Gastrocnemius medialis (tissue), 4 donors: ENCODE measurements at regions not wholly inside any gene's neighbourhood (a gene's known extent, or its start where the extent isn't known, plus 50 kb on each side); places are given as distances from the start of the nearest gene placed in this dataset.
A peak's percentile ranks its signal among the peaks of the same experiment; 100 is the strongest.

Experiments used
- ATAC-seq, 2 donors: fragments of 150-250 bp; one replicate each; pipeline ENCODE4 v1.9.1; 2016
- DNase-seq, 2 donors: peaks; one replicate each; pipeline ENCODE4 v3.0.0-alpha.2; 2019
- H3K27ac ChIP-seq, 4 donors: fragments of 200-600 bp; sonication (generic); 1 replicate in 1 of 4; 2 replicates in 3 of 4; pipeline ENCODE4 v1.5.1; 2016 to 2018; ENCODE audit warnings: mild to moderate bottlenecking in 2 of 4, moderate library complexity in 1 of 4
- H3K27me3 ChIP-seq, 3 donors: fragments of 200-600 bp; sonication (generic) in 2 of 3; 1 replicate in 1 of 3; 2 replicates in 2 of 3; pipeline versions ENCODE4 v1.5.1 to v1.6.0; 2016 to 2019; ENCODE audit warnings: mild to moderate bottlenecking in 1 of 3, moderate library complexity in 1 of 3
- H3K36me3 ChIP-seq, 2 donors: fragments of 200-600 bp; sonication (generic) in 1 of 2; one replicate each; pipeline ENCODE4 v1.5.1; 2017 to 2018
- H3K4me1 ChIP-seq, 2 donors: fragments of 200-600 bp; sonication (generic) in 1 of 2; one replicate each; pipeline ENCODE4 v1.5.1; 2016 to 2017; ENCODE audit warnings: mild to moderate bottlenecking in 2 of 2
- H3K4me3 ChIP-seq, 4 donors: fragments of 200-600 bp; sonication (generic) in 3 of 4; 1 replicate in 1 of 4; 2 replicates in 3 of 4; pipeline ENCODE4 v1.5.1; 2016 to 2019; ENCODE audit warnings: mild to moderate bottlenecking in 2 of 4
- H3K9me3 ChIP-seq, 3 donors: fragments of 200-600 bp; sonication (generic) in 2 of 3; 1 replicate in 1 of 3; 2 replicates in 2 of 3; pipeline ENCODE4 v1.5.1; 2016 to 2019
- POLR2A ChIP-seq, 2 donors: fragments of 450-650 bp; IDR thresholded peaks; one replicate each; pipeline ENCODE4 v1.6.1; 2017; ENCODE audit warnings: antibody characterized with exemption in 2 of 2, mild to moderate bottlenecking in 2 of 2, moderate library complexity in 2 of 2
- in situ Hi-C, 4 donors: fragments of 200-750 bp; cut with MboI; loops; one replicate each; pipeline versions ENCODE4 v1.15.0 to v1.8.0; 2017; ENCODE audit warnings: low sequenced_read_pairs in 4 of 4
- intact Hi-C: fragments of 100-400 bp; cut with DNase I; formaldehyde crosslinking; loops from one replicate; pipeline ENCODE4 v1.15.1; 2023; ENCODE audit warnings: low total_unique reads
- TF ChIP-seq, protein P1 (sequence below), 5 experiments: fragments of 450-650 bp in 3 of 5; fragments of 200-600 bp in 2 of 5; sonication (generic) in 2 of 5; IDR thresholded peaks in 4 of 5; conservative IDR thresholded peaks in 1 of 5; 1 replicate in 4 of 5; 2 replicates in 1 of 5; pipeline ENCODE4 v1.5.1; 2016 to 2019; ENCODE audit warnings: antibody characterized with exemption in 5 of 5, mild to moderate bottlenecking in 3 of 5, moderate library complexity in 3 of 5

DNA sequence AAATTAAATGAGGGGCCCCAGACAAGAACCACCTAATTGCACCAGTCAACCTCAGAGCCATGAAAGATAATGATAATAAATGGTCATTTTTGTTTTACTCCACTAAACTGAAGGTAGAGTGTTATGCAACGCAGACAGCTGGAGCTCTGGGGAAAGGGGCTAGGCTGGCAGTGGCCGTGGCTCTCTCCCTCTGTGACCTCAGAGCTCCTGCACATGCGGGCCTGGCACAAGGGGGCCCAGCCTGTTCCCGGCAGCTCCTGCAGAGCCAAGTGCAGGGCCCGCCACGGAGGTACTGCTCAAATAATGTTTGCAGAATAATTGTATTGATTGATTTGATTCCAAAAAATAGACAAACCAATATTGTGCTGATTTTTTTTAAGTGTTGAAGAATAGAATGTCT is 109.5 kb downstream of the SALL1 start:
- no peak overlapping the region for H3K4me3 ChIP-seq
- intact Hi-C loops (no loop called here), in situ Hi-C loops (no loop called here)
- no peaks in the 10 kb centered on the region for H3K9me3 ChIP-seq
- no peaks in the 10 kb centered on the region for H3K27me3 ChIP-seq
- ATAC-seq (no peak), DNase-seq (no peak)
- H3K4me1 ChIP-seq, result no peaks in the 10 kb centered on the region
- no peak overlapping the region for H3K27ac ChIP-seq
- H3K36me3 ChIP-seq, result no peaks in the 10 kb centered on the region
- TF ChIP-seq POLR2A (IDR thresholded peaks at IDR 0.05), result no peak
- TF ChIP-seq, protein P1, sequence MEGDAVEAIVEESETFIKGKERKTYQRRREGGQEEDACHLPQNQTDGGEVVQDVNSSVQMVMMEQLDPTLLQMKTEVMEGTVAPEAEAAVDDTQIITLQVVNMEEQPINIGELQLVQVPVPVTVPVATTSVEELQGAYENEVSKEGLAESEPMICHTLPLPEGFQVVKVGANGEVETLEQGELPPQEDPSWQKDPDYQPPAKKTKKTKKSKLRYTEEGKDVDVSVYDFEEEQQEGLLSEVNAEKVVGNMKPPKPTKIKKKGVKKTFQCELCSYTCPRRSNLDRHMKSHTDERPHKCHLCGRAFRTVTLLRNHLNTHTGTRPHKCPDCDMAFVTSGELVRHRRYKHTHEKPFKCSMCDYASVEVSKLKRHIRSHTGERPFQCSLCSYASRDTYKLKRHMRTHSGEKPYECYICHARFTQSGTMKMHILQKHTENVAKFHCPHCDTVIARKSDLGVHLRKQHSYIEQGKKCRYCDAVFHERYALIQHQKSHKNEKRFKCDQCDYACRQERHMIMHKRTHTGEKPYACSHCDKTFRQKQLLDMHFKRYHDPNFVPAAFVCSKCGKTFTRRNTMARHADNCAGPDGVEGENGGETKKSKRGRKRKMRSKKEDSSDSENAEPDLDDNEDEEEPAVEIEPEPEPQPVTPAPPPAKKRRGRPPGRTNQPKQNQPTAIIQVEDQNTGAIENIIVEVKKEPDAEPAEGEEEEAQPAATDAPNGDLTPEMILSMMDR (IDR thresholded peaks at IDR 0.05 in 4 of 5, conservative IDR thresholded peaks at IDR 0.05 in 1 of 5), result no peak

DNA sequence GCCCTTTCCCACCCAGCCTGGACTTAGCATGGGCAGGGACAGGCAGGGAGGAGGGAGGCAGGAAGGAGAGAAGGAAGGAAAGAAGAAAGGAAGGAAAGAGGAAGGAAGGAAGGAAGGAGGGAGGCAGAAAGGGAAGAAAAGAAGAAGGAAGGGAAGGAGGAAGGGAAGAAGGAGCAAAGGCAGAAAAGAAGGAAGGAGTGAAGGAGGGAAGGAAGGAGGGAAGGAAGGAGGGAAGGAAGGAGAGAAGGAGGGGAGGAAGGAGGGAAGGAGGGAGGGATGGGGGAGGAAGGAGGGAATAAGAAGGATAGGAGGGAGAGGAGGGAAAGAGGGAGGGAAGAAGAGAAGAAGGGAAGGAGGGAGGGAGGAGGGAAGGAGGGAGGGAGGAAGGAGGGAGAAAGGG is 110.4 kb downstream of the SALL1 start:
- no peak for DNase-seq
- H3K4me3 ChIP-seq, result no peak overlapping the region
- in situ Hi-C loops, result no loop called here
- H3K4me1 ChIP-seq, result no peaks in the 10 kb centered on the region
- H3K27me3 ChIP-seq, result no peaks in the 10 kb centered on the region
- intact Hi-C loops, result no loop called here
- no peaks in the 10 kb centered on the region for H3K9me3 ChIP-seq
- no peak for TF ChIP-seq POLR2A (IDR thresholded peaks at IDR 0.05)
- TF ChIP-seq, protein P1 (IDR thresholded peaks at IDR 0.05 in 4 of 5, conservative IDR thresholded peaks at IDR 0.05 in 1 of 5), result no peak
- ATAC-seq, result no peak
- H3K27ac ChIP-seq, result no peak overlapping the region
- H3K36me3 ChIP-seq, result no peaks in the 10 kb centered on the region

DNA sequence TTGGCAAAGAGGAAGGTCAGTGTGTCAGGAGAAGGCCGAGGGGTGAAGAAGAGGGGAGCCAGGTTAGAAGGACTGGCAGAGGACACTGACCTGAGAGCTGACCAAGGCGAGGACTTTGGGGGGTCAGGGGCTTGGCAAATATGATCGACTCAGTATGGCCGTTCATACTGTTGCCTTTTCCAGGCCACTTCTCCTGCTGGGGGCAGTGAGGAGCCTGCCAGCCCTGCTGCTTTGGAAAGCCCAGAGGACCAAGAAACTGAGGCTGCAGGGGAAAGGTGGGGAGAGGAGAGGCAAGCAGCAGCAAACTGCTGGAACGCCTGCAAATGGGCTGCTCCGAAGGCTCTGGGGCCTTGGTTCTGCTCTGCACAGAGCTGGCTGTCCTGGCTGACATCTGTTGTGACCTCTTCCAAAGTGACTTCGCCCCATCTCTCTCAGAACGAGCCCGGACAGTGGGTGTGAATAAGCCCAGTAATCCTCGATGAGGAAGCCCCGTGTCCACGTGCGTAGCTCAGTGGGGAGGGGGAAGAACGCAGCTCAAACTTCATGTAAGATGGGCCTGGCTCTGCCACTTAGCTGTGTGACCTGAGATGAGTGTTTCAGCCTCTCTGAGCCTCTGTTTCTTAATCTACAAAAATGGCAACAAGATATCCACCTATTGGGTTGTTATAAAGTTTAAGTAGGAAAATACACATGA is 111.3 kb downstream of the SALL1 start:
- intact Hi-C loops, result no loop called here
- no peaks in the 10 kb centered on the region for H3K27me3 ChIP-seq
- DNase-seq, result no peak
- no peaks in the 10 kb centered on the region for H3K4me1 ChIP-seq
- TF ChIP-seq, protein P1 (IDR thresholded peaks at IDR 0.05 in 4 of 5, conservative IDR thresholded peaks at IDR 0.05 in 1 of 5), result no peak
- no peak for TF ChIP-seq POLR2A (IDR thresholded peaks at IDR 0.05)
- in situ Hi-C loops, result no loop called here
- no peak overlapping the region for H3K27ac ChIP-seq
- no peak overlapping the region for H3K4me3 ChIP-seq
- ATAC-seq, result no peak
- H3K9me3 ChIP-seq, result no peaks in the 10 kb centered on the region
- no peaks in the 10 kb centered on the region for H3K36me3 ChIP-seq

DNA sequence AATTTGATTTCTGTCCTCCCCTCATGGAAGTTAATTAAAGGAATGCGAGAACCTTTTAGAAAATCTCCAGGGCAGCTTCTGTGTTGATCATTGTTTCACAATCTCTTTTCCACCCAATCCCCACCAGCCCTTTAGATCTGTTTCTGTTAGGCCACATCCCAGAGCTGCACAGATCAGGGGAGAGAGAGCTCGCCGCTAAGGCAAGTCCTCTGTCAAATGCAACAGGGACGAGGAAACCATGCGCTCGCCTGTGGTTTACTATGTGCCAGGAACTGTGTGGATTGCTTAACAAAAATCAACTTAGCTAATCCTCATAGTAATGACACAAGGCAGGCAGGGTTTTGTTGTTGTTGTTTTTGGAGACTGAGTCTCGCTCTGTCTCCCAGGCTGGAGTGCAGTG is 115.4 kb downstream of the SALL1 start:
- no peak for TF ChIP-seq POLR2A (IDR thresholded peaks at IDR 0.05)
- TF ChIP-seq, protein P1 (IDR thresholded peaks at IDR 0.05 in 4 of 5, conservative IDR thresholded peaks at IDR 0.05 in 1 of 5), result no peak
- intact Hi-C loops (no loop called here), in situ Hi-C loops (no loop called here)
- Histone ChIP-seq H3K4me3 (no peak overlapping the region), H3K27me3 (no peaks in the 10 kb centered on the region), H3K9me3 (no peaks in the 10 kb centered on the region), H3K27ac (no peak overlapping the region), H3K4me1 (no peaks in the 10 kb centered on the region), H3K36me3 (no peaks in the 10 kb centered on the region)
- DNase-seq, result peak in 1 of 2 donors; percentile 16
- no peak for ATAC-seq

DNA sequence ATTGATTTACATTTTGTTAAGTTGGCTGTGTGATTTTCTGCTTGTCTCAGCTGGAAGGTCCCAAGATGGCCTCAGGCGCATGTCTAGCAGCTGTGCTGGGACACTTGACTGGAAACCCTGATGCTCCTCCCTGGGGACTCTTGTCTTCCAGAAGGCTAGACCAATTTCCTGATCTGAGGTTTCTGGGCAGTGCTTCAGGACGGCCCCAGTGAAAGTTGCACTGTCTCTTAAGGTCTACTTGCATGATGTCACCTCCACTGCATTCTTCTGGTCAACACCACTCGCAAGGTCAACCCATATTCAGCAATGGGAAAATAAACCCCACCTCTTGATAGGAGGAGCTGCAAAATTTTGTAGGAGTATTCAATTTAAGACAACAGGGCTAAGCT is 116.0 kb downstream of the SALL1 start:
- H3K27ac ChIP-seq, result no peak overlapping the region
- ATAC-seq (peak in 1 of 2 donors; percentile 24), DNase-seq (peak in 1 of 2 donors; percentile 46)
- intact Hi-C loops (no loop called here), in situ Hi-C loops (no loop called here)
- no peaks in the 10 kb centered on the region for H3K4me1 ChIP-seq
- no peaks in the 10 kb centered on the region for H3K36me3 ChIP-seq
- no peaks in the 10 kb centered on the region for H3K9me3 ChIP-seq
- no peaks in the 10 kb centered on the region for H3K27me3 ChIP-seq
- no peak overlapping the region for H3K4me3 ChIP-seq
- no peak for TF ChIP-seq POLR2A (IDR thresholded peaks at IDR 0.05)
- TF ChIP-seq, protein P1 (IDR thresholded peaks at IDR 0.05 in 4 of 5, conservative IDR thresholded peaks at IDR 0.05 in 1 of 5), result no peak
